PC-3 (cell line): ENCODE measurements at regions not wholly inside any gene's neighbourhood (a gene's known extent, or its start where the extent isn't known, plus 50 kb on each side); places are given as distances from the start of the nearest gene placed in this dataset.

ENCODE experiments used
- EZH2 ChIP-seq: fragments of 300-600 bp; sonication (generic); IDR thresholded peaks from one replicate; pipeline ENCODE4 v1.6.1; 2017; ENCODE audit warnings: antibody characterized with exemption, mild to moderate bottlenecking, low read length; ENCODE audit not compliant: unreplicated experiment
- EZH2phosphoT487 ChIP-seq: fragments of 300-600 bp; sonication (generic); IDR thresholded peaks from 2 replicates; pipeline ENCODE4 v1.6.1; 2018; ENCODE audit warnings: mild to moderate bottlenecking, antibody characterized with exemption, low read length, borderline replicate concordance
- TF ChIP-seq, protein P1 (sequence below): fragments of 300-600 bp; sonication (generic); conservative IDR thresholded peaks from 2 replicates; pipeline ENCODE4 v1.5.1; 2017; ENCODE audit warnings: antibody characterized with exemption, low read depth, mild to moderate bottlenecking, low read length

DNA sequence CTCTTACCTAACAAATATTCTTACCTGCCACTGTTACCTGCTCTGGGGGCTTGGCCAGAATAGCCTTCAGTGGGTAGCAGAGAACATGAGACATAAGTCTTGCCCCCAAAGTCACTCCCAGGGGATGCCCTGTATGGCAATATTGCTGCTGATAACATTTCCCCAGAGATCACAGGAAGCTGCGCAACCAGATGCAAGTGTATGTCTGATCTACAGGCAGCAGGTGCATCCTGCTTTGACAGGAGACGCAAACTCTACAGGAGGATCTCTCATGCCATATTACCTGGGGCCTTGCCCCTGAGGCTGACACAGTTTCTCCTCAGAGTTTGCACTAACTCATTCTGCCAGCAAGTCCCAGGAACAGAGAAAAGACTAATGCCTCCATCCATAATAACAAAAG, 174.4 kb upstream of the LPP start:
- TF ChIP-seq EZH2phosphoT487 (no peak), EZH2 (no peak)
- TF ChIP-seq, protein P1, sequence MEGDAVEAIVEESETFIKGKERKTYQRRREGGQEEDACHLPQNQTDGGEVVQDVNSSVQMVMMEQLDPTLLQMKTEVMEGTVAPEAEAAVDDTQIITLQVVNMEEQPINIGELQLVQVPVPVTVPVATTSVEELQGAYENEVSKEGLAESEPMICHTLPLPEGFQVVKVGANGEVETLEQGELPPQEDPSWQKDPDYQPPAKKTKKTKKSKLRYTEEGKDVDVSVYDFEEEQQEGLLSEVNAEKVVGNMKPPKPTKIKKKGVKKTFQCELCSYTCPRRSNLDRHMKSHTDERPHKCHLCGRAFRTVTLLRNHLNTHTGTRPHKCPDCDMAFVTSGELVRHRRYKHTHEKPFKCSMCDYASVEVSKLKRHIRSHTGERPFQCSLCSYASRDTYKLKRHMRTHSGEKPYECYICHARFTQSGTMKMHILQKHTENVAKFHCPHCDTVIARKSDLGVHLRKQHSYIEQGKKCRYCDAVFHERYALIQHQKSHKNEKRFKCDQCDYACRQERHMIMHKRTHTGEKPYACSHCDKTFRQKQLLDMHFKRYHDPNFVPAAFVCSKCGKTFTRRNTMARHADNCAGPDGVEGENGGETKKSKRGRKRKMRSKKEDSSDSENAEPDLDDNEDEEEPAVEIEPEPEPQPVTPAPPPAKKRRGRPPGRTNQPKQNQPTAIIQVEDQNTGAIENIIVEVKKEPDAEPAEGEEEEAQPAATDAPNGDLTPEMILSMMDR = no peak
